NT2/D1 (cell line): ENCODE measurements at regions not wholly inside any gene's neighbourhood (a gene's known extent, or its start where the extent isn't known, plus 50 kb on each side); places are given as distances from the start of the nearest gene placed in this dataset.

Experiments used
- DNase-seq: peaks from one replicate; pipeline ENCODE4 v3.0.0-alpha.2; 2011; ENCODE audit warnings: low read depth, low spot score
- H3K27me3 ChIP-seq: 2 replicates; pipeline ENCODE4 v1.6.0; 2011; ENCODE audit warnings: mild to moderate bottlenecking; ENCODE audit not compliant: insufficient read length, insufficient read depth
- H3K36me3 ChIP-seq: 2 replicates; pipeline ENCODE4 v1.6.1; 2011; ENCODE audit warnings: mild to moderate bottlenecking, low read length, mixed read lengths; ENCODE audit not compliant: insufficient read depth, insufficient read length
- H3K4me1 ChIP-seq: 2 replicates; pipeline ENCODE4 v1.5.1; 2011; ENCODE audit not compliant: insufficient read depth, insufficient read length
- H3K4me3 ChIP-seq: 2 replicates; pipeline ENCODE4 v1.5.1; 2011; ENCODE audit warnings: low read depth; ENCODE audit not compliant: insufficient read length
- H3K9ac ChIP-seq: 2 replicates; pipeline ENCODE4 v1.6.0; 2011; ENCODE audit warnings: low read depth; ENCODE audit not compliant: insufficient read length
- H3K9me3 ChIP-seq: 2 replicates; pipeline ENCODE4 v1.5.1; 2011; ENCODE audit warnings: mild to moderate bottlenecking, low read length; ENCODE audit not compliant: insufficient read depth
- SUZ12 ChIP-seq: IDR thresholded peaks from 2 replicates; pipeline ENCODE4 v1.6.1; 2011; ENCODE audit not compliant: insufficient read length, insufficient read depth; ENCODE audit errors: extremely low read depth
- YY1 ChIP-seq: IDR thresholded peaks from 2 replicates; pipeline ENCODE4 v1.6.1; 2011; ENCODE audit not compliant: insufficient read length, insufficient read depth
- ZNF274 ChIP-seq: IDR thresholded peaks from 2 replicates; pipeline ENCODE4 v1.6.1; 2011; ENCODE audit warnings: mild to moderate bottlenecking, low read depth, low read length

GRCh38 chr10:84837041-84837812, 508.8 kb downstream of the CCSER2 start:
- Histone ChIP-seq H3K9me3 (no peaks in the 10 kb centered on the region), H3K36me3 (no peaks in the 10 kb centered on the region), H3K4me3 (no peak overlapping the region), H3K27me3 (no peaks in the 10 kb centered on the region), H3K4me1 (no peaks in the 10 kb centered on the region), H3K9ac (no peak overlapping the region)
- DNase-seq = no peak
- TF ChIP-seq ZNF274 (no peak), YY1 (no peak), SUZ12 (no peak)

DNA sequence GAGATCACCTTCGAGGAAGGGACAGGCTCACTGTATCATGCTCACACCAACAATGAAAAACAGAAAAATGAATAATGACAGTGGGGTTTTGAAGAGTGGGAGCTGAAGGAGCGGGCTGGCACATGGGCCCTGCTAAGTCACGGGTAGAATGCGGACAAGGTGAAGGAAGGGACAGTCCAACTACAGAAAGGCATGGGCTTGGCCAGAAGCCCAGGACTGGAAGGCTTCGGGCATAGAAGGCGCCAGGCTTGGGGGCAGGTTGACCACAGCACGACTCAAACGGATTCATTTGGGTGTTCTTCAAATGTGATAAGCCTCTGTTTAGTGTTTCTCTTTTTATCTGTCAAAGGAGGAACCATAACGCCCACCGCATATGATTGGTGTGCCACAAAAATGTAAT, 509.5 kb downstream of the CCSER2 start:
- no peak overlapping the region for H3K9ac ChIP-seq
- DNase-seq = no peak
- no peak overlapping the region for H3K4me3 ChIP-seq
- no peaks in the 10 kb centered on the region for H3K36me3 ChIP-seq
- no peaks in the 10 kb centered on the region for H3K27me3 ChIP-seq
- H3K4me1 ChIP-seq = no peaks in the 10 kb centered on the region
- no peaks in the 10 kb centered on the region for H3K9me3 ChIP-seq
- TF ChIP-seq SUZ12 (no peak), YY1 (no peak), ZNF274 (no peak)

GRCh38 chr10:84838851-84839250, 510.5 kb downstream of the CCSER2 start:
- no peak for TF ChIP-seq YY1
- TF ChIP-seq ZNF274 = no peak
- no peak for TF ChIP-seq SUZ12
- no peaks in the 10 kb centered on the region for H3K4me1 ChIP-seq
- H3K9ac ChIP-seq = no peak overlapping the region
- no peaks in the 10 kb centered on the region for H3K36me3 ChIP-seq
- H3K27me3 ChIP-seq = no peaks in the 10 kb centered on the region
- no peak for DNase-seq
- no peak overlapping the region for H3K4me3 ChIP-seq
- H3K9me3 ChIP-seq = no peaks in the 10 kb centered on the region

DNA sequence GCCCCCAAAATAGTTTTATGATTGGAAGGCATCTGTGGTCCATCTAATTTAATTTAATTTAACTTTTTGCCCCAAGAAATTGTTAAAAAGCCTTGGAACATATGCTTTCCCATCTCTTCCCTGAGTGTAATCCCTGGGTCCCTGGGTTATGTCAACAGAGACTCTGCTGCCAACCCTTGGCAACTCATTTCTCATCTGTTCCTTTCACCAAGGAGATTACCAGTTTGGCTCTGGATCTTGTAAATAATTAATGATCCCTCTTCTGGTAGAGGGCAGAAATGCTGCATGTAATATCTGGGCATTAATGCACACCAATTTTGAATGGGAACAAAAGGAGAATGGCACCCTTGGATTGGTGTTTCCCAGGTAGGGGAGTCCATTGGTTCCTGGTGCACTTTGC, 514.2 kb downstream of the CCSER2 start:
- Histone ChIP-seq H3K36me3 (no peaks in the 10 kb centered on the region), H3K4me1 (no peaks in the 10 kb centered on the region), H3K27me3 (no peaks in the 10 kb centered on the region), H3K4me3 (no peak overlapping the region), H3K9ac (no peak overlapping the region), H3K9me3 (no peaks in the 10 kb centered on the region)
- TF ChIP-seq ZNF274 (no peak), SUZ12 (no peak), YY1 (no peak)
- no peak for DNase-seq

DNA sequence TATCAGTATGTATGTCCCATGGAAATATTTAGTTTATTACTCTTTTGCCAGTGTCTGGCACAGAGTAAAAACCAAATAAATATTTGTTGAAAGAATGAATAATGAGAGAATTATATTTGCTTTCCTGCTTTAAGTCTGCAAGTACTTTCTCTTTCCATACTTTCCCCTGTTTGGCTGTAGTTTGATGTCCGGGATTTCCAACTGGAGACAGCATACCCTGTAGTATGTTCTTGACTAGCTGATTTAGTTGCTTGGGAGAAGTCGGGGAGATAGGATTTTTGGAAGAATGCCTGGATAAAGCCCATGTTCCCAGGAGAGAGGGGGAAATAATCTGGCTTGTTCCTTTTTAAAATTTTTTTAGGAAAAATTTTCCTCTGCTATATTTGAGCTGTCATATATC, 516.1 kb downstream of the CCSER2 start:
- TF ChIP-seq SUZ12 (no peak), YY1 (no peak), ZNF274 (no peak)
- no peaks in the 10 kb centered on the region for H3K9me3 ChIP-seq

DNA sequence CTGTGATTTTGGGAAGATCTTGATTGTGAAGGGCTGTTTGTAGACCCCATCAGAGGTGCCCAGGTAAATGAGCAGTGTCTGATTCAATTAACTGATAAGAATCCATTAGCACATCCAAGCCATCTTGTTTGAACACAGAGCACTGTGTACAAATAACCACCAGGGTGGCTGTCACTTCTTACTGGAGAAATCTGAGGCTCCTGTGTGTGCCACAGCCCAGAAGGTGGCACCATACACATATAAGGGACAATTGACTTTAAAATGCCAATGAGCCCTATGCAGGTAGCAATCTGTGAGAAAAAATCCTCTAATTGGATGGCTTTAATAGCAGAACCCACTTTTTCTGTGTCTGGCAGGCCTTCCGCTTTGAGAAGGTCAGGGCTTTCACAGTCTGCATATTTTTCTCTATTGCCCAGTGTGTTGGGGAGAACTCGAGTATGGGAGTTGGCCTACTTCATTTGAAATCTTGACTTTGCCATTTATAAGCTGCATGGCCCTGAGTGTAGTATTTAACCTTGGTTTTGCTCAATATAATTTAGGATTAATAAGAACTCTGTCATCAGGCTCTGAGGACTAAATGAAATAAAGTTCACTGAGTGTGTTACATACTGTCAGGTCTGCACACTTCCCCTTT, 517.4 kb downstream of the CCSER2 start:
- TF ChIP-seq YY1 (no peak), ZNF274 (no peak), SUZ12 (no peak)

More for the DNA sequence above, 516.1 kb downstream of the CCSER2 start:
- H3K4me1 ChIP-seq = no peaks in the 10 kb centered on the region
- no peak overlapping the region for H3K9ac ChIP-seq
- no peak for DNase-seq
- no peak overlapping the region for H3K4me3 ChIP-seq
- H3K36me3 ChIP-seq = no peaks in the 10 kb centered on the region
- H3K27me3 ChIP-seq = no peaks in the 10 kb centered on the region

GRCh38 chr10:84846658-84847316, 518.4 kb downstream of the CCSER2 start:
- Histone ChIP-seq H3K36me3 (no peaks in the 10 kb centered on the region), H3K4me3 (no peak overlapping the region), H3K27me3 (no peaks in the 10 kb centered on the region), H3K9ac (no peak overlapping the region), H3K4me1 (no peaks in the 10 kb centered on the region), H3K9me3 (no peaks in the 10 kb centered on the region)
- TF ChIP-seq SUZ12 (no peak), YY1 (no peak), ZNF274 (no peak)
- no peak for DNase-seq

More for the DNA sequence above, 517.4 kb downstream of the CCSER2 start:
- Histone ChIP-seq H3K27me3 (no peaks in the 10 kb centered on the region), H3K4me3 (no peak overlapping the region), H3K9me3 (no peaks in the 10 kb centered on the region), H3K36me3 (no peaks in the 10 kb centered on the region), H3K4me1 (no peaks in the 10 kb centered on the region), H3K9ac (no peak overlapping the region)
- no peak for DNase-seq
